IMR-90 (cell line): ENCODE measurements at regions not wholly inside any gene's neighbourhood (a gene's known extent, or its start where the extent isn't known, plus 50 kb on each side); places are given as distances from the start of the nearest gene placed in this dataset.

Source experiments
- BHLHE40 ChIP-seq: fragments of 150-350 bp; IDR thresholded peaks from 2 replicates; pipeline ENCODE4 v1.6.1; 2016; ENCODE audit warnings: mild to moderate bottlenecking, low read depth, low read length
- CEBPB ChIP-seq: IDR thresholded peaks from 2 replicates; pipeline ENCODE4 v1.6.1; 2012; ENCODE audit warnings: low read depth, low read length, improper control_type of control experiment
- CHD1 ChIP-seq: IDR thresholded peaks from 2 replicates; pipeline ENCODE4 v1.6.1; 2012; ENCODE audit warnings: low read depth, low read length, improper control_type of control experiment
- FOS ChIP-seq: fragments of 150-350 bp; IDR thresholded peaks from 2 replicates; pipeline ENCODE4 v1.6.1; 2016; ENCODE audit warnings: low read depth, low read length
- MAFK ChIP-seq: IDR thresholded peaks from 2 replicates; pipeline ENCODE4 v1.6.1; 2012; ENCODE audit warnings: low read depth, low read length, improper control_type of control experiment
- MXI1 ChIP-seq: IDR thresholded peaks from 2 replicates; pipeline ENCODE4 v1.6.1; 2012; ENCODE audit warnings: low read depth, mild to moderate bottlenecking, low read length, moderate library complexity, borderline replicate concordance
- POLR2A ChIP-seq: IDR thresholded peaks from 2 replicates; pipeline ENCODE4 v1.6.1; 2012; ENCODE audit warnings: mild to moderate bottlenecking, low read depth, low read length
- RAD21 ChIP-seq: IDR thresholded peaks from 2 replicates; pipeline ENCODE4 v1.6.1; 2012; ENCODE audit warnings: low read length, improper control_type of control experiment
- RCOR1 ChIP-seq: IDR thresholded peaks from 2 replicates; pipeline ENCODE4 v1.6.1; 2012; ENCODE audit warnings: mild to moderate bottlenecking, low read length, improper control_type of control experiment; ENCODE audit not compliant: insufficient replicate concordance
- RFX5 ChIP-seq: IDR thresholded peaks from 2 replicates; pipeline ENCODE4 v1.8.0; 2012; ENCODE audit warnings: low read depth, mild to moderate bottlenecking, low read length, moderate library complexity
- SMC3 ChIP-seq: fragments of 150-350 bp; IDR thresholded peaks from 2 replicates; pipeline ENCODE4 v1.6.1; 2016; ENCODE audit warnings: low read depth, mild to moderate bottlenecking, antibody characterized with exemption, low read length, moderate library complexity
- USF2 ChIP-seq: fragments of 150-350 bp; IDR thresholded peaks from 2 replicates; pipeline ENCODE4 v1.6.1; 2017; ENCODE audit warnings: mild to moderate bottlenecking, antibody characterized with exemption, low read length, low read depth
- TF ChIP-seq, protein P1 (sequence below): conservative IDR thresholded peaks from 2 replicates; pipeline ENCODE4 v1.5.1; 2012; ENCODE audit warnings: mild to moderate bottlenecking, low read depth, low read length, improper control_type of control experiment

DNA sequence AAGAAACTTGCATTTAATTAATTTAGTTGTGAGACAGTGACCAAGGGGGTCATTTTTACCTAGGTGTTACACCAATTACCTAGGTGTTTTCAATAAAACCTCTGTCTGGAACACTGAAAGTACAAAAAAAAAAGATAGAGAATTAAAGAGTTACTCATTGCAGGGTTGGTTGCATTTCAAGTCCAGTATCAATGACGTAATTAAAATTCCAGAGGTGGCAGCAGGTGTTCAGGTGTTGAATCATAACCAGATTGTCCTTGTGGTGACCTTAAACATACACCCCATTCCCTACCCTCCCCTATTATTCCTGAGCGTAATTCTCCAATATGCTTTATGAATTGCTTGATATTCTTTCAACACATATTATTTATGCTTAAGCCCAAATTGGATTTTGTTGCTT is 352.0 kb upstream of the SLC8A1 start:
- TF ChIP-seq SMC3 (no peak), RCOR1 (no peak), RAD21 (no peak), FOS (no peak), CEBPB (no peak), RFX5 (no peak), POLR2A (no peak), USF2 (no peak), MAFK (no peak), CHD1 (no peak), BHLHE40 (no peak), MXI1 (no peak)
- TF ChIP-seq, protein P1, sequence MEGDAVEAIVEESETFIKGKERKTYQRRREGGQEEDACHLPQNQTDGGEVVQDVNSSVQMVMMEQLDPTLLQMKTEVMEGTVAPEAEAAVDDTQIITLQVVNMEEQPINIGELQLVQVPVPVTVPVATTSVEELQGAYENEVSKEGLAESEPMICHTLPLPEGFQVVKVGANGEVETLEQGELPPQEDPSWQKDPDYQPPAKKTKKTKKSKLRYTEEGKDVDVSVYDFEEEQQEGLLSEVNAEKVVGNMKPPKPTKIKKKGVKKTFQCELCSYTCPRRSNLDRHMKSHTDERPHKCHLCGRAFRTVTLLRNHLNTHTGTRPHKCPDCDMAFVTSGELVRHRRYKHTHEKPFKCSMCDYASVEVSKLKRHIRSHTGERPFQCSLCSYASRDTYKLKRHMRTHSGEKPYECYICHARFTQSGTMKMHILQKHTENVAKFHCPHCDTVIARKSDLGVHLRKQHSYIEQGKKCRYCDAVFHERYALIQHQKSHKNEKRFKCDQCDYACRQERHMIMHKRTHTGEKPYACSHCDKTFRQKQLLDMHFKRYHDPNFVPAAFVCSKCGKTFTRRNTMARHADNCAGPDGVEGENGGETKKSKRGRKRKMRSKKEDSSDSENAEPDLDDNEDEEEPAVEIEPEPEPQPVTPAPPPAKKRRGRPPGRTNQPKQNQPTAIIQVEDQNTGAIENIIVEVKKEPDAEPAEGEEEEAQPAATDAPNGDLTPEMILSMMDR, result no peak
